ENCODE measurements at regions not wholly inside any gene's neighbourhood (a gene's known extent, or its start where the extent isn't known, plus 50 kb on each side); places are given as distances from the start of the nearest gene placed in this dataset.

- TF ChIP-seq REST (IDR thresholded peaks at IDR 0.05; ENCODE audit: insufficient read depth in 1 of 2, low read depth in 2 of 2, low read length in 1 of 2) (no peak), CTCF (IDR thresholded peaks at IDR 0.05) (no peak), POLR2AphosphoS5 (IDR thresholded peaks at IDR 0.05; ENCODE audit: low read depth, low read length) (no peak)
Observed at GRCh38 chr2:66692521-66693054, 257.7 kb downstream of the MEIS1 start.
